NCI-H460 (cell line): ENCODE measurements at regions not wholly inside any gene's neighbourhood (a gene's known extent, or its start where the extent isn't known, plus 50 kb on each side); places are given as distances from the start of the nearest gene placed in this dataset.
"Not testable (repeated sequence)": the region's sequence is repeated elsewhere in the genome, so short reads cannot be mapped to it uniquely, and the experiment has no call there.

Experiments
- DNase-seq: peaks from one replicate; pipeline ENCODE4 v3.0.0-alpha.2; 2016; ENCODE audit warnings: low read depth; ENCODE audit errors: extremely low read depth

GRCh38 chr12:58671196-58671595 lies 249.1 kb downstream of the LRIG3 start:
- no peak for DNase-seq

GRCh38 chr12:58673021-58673420 lies 247.3 kb downstream of the LRIG3 start:
- DNase-seq, result no peak

GRCh38 chr12:58677833-58678232 lies 242.5 kb downstream of the LRIG3 start:
- DNase-seq, result not testable (repeated sequence)

GRCh38 chr12:58678753-58679152 lies 241.6 kb downstream of the LRIG3 start:
- no peak for DNase-seq

GRCh38 chr12:58681730-58682129 lies 238.6 kb downstream of the LRIG3 start:
- DNase-seq, result no peak

GRCh38 chr12:58695263-58695662 lies 225.0 kb downstream of the LRIG3 start:
- no peak for DNase-seq

- DNase-seq, result no peak
Observed at GRCh38 chr12:58701536-58701935, 218.8 kb downstream of the LRIG3 start.

- DNase-seq, result no peak
Observed at GRCh38 chr12:58703866-58704265, 216.4 kb downstream of the LRIG3 start.

GRCh38 chr12:58704770-58705169 lies 215.5 kb downstream of the LRIG3 start:
- not testable (repeated sequence) for DNase-seq

- DNase-seq, result no peak
Observed at GRCh38 chr12:58710901-58711300, 209.4 kb downstream of the LRIG3 start.

GRCh38 chr12:58711974-58712373 lies 208.3 kb downstream of the LRIG3 start:
- DNase-seq, result no peak

- no peak for DNase-seq
Observed at GRCh38 chr12:58712976-58713375, 207.3 kb downstream of the LRIG3 start.

GRCh38 chr12:58719161-58719560 lies 201.1 kb downstream of the LRIG3 start:
- no peak for DNase-seq

GRCh38 chr12:58720421-58720820 lies 199.9 kb downstream of the LRIG3 start:
- DNase-seq, result no peak

- DNase-seq, result no peak
Observed at GRCh38 chr12:58725400-58726105, 194.8 kb downstream of the LRIG3 start.

- no peak for DNase-seq
Observed at GRCh38 chr12:58727521-58727920, 192.8 kb downstream of the LRIG3 start.

- no peak for DNase-seq
Observed at GRCh38 chr12:58728397-58728796, 191.9 kb downstream of the LRIG3 start.

- no peak for DNase-seq
Observed at GRCh38 chr12:58731096-58731495, 189.2 kb downstream of the LRIG3 start.

GRCh38 chr12:58732894-58733293 lies 187.4 kb downstream of the LRIG3 start:
- no peak for DNase-seq

- DNase-seq, result no peak
Observed at GRCh38 chr12:58741226-58741625, 179.1 kb downstream of the LRIG3 start.

- no peak for DNase-seq
Observed at GRCh38 chr12:58745348-58746125, 174.8 kb downstream of the LRIG3 start.

GRCh38 chr12:58747533-58747932 lies 172.8 kb downstream of the LRIG3 start:
- no peak for DNase-seq
